PC-3 (cell line): ENCODE measurements at regions not wholly inside any gene's neighbourhood (a gene's known extent, or its start where the extent isn't known, plus 50 kb on each side); places are given as distances from the start of the nearest gene placed in this dataset.

Experiments
- ATAC-seq: fragments of 200-7000 bp; cut with Tn5 transposase; 2 replicates; pipeline ENCODE4 v1.9.1; 2020; ENCODE audit warnings: mild to moderate bottlenecking, moderate library complexity
- BruUV-seq: library from RNA; stranded (reverse); fragments of 400-500 nt; replicated peaks from 2 replicates; lab custom pipeline; 2021; lab: Mats Ljungman, UMichigan
- CTCF ChIA-PET: fragments of 300-600 bp; sonication (Branson Sonifier 250); formaldehyde crosslinking; loops from one replicate; lab custom pipeline; 2022; ENCODE audit warnings: antibody characterized with exemption; lab: Charles Lee
- POLR2A ChIA-PET: fragments of 300-600 bp; sonication (Branson Sonifier 250); formaldehyde crosslinking; loops from one replicate; lab custom pipeline; 2022; ENCODE audit warnings: antibody characterized with exemption; ENCODE audit not compliant: unreplicated experiment; lab: Charles Lee
- DNase-seq: peaks from one replicate; pipeline ENCODE4 v3.0.0-alpha.2; 2015
- H2AFZ ChIP-seq: fragments of 300-600 bp; sonication (generic); 2 replicates; pipeline ENCODE4 v1.6.0; 2016; ENCODE audit warnings: antibody characterized with exemption, low read length
- H3F3A ChIP-seq: fragments of 300-600 bp; sonication (generic); one replicate; pipeline ENCODE4 v1.6.0; 2017; ENCODE audit warnings: antibody characterized with exemption, low read length, control low read depth, mild to moderate bottlenecking; ENCODE audit not compliant: unreplicated experiment
- H3K27ac ChIP-seq: fragments of 300-600 bp; sonication (generic); 2 replicates; pipeline ENCODE4 v1.5.1; 2016; ENCODE audit warnings: mild to moderate bottlenecking, low read length
- H3K27me3 ChIP-seq: fragments of 300-600 bp; sonication (generic); 2 replicates; pipeline ENCODE4 v1.6.1; 2016; ENCODE audit warnings: low read length, mixed read lengths
- H3K36me3 ChIP-seq: fragments of 300-600 bp; sonication (generic); 2 replicates; pipeline ENCODE4 v1.6.1; 2016; ENCODE audit warnings: low read depth, mixed run types, low read length, mixed read lengths
- H3K4me1 ChIP-seq: fragments of 300-600 bp; sonication (generic); 2 replicates; pipeline ENCODE4 v1.5.1; 2016; ENCODE audit warnings: low read length; ENCODE audit not compliant: insufficient read depth
- H3K4me2 ChIP-seq: fragments of 300-600 bp; sonication (generic); 2 replicates; pipeline ENCODE4 v1.6.0; 2016; ENCODE audit warnings: low read length
- H3K4me3 ChIP-seq: fragments of 300-600 bp; sonication (generic); 2 replicates; pipeline ENCODE4 v1.5.1; 2016; ENCODE audit warnings: mild to moderate bottlenecking, low read length, mixed read lengths
- H3K79me2 ChIP-seq: fragments of 300-600 bp; sonication (generic); 2 replicates; pipeline ENCODE4 v1.6.1; 2017; ENCODE audit warnings: low read length, mixed read lengths
- H3K9ac ChIP-seq: fragments of 300-600 bp; sonication (generic); 2 replicates; pipeline ENCODE4 v1.6.0; 2016; ENCODE audit warnings: mild to moderate bottlenecking, low read length
- H3K9me2 ChIP-seq: fragments of 300-600 bp; sonication (generic); replicated peaks from 2 replicates; pipeline ENCODE4 v1.6.1; 2016; ENCODE audit warnings: mixed run types, low read length, mixed read lengths
- H3K9me3 ChIP-seq: fragments of 300-600 bp; sonication (generic); 2 replicates; pipeline ENCODE4 v1.6.1; 2016; ENCODE audit warnings: low read length, mixed read lengths
- H4K20me1 ChIP-seq: fragments of 300-600 bp; sonication (generic); 2 replicates; pipeline ENCODE4 v1.6.1; 2016; ENCODE audit warnings: low read length, mixed read lengths
- CTCF ChIP-seq: fragments of 300-600 bp; sonication (generic); conservative IDR thresholded peaks from 2 replicates; pipeline ENCODE4 v1.5.1; 2017; ENCODE audit warnings: antibody characterized with exemption, low read depth, mild to moderate bottlenecking, low read length
- EZH2 ChIP-seq: fragments of 300-600 bp; sonication (generic); IDR thresholded peaks from one replicate; pipeline ENCODE4 v1.6.1; 2017; ENCODE audit warnings: antibody characterized with exemption, mild to moderate bottlenecking, low read length; ENCODE audit not compliant: unreplicated experiment
- EZH2phosphoT487 ChIP-seq: fragments of 300-600 bp; sonication (generic); IDR thresholded peaks from 2 replicates; pipeline ENCODE4 v1.6.1; 2018; ENCODE audit warnings: mild to moderate bottlenecking, antibody characterized with exemption, low read length, borderline replicate concordance
- intact Hi-C: fragments of 100-400 bp; cut with micrococcal nuclease; formaldehyde crosslinking; loops from 2 replicates; pipeline ENCODE4 v1.9.0; 2023

GRCh38 chr5:25993701-25994100, 1044.7 kb downstream of the CDH9 start:
- no peak overlapping the region for H2AFZ ChIP-seq
- no peaks in the 10 kb centered on the region for H3K79me2 ChIP-seq
- no peaks in the 10 kb centered on the region for H3K36me3 ChIP-seq
- POLR2A ChIA-PET = no interaction called here
- no peaks in the 10 kb centered on the region for H3K4me1 ChIP-seq
- ATAC-seq (no peak), DNase-seq (no peak)
- H3K9me3 ChIP-seq = no peaks in the 10 kb centered on the region
- H3K4me2 ChIP-seq = no peak overlapping the region
- H3K4me3 ChIP-seq = no peak overlapping the region
- no peak overlapping the region for H3K9ac ChIP-seq
- H3K27me3 ChIP-seq = no peaks in the 10 kb centered on the region
- H3K9me2 ChIP-seq = no peaks in the 10 kb centered on the region
- H3F3A ChIP-seq = no peaks in the 10 kb centered on the region
- CTCF ChIA-PET = no interaction called here
- BruUV-seq = no TSS peak
- H4K20me1 ChIP-seq = no peaks in the 10 kb centered on the region
- intact Hi-C loops = no loop called here
- H3K27ac ChIP-seq = no peak overlapping the region
- TF ChIP-seq CTCF (no peak), EZH2phosphoT487 (no peak), EZH2 (no peak)

GRCh38 chr5:25991639-25992038, 1046.7 kb downstream of the CDH9 start:
- Histone ChIP-seq H3K36me3 (no peaks in the 10 kb centered on the region), H3K9ac (no peak overlapping the region), H3K4me2 (no peak overlapping the region), H3K4me1 (no peaks in the 10 kb centered on the region), H2AFZ (no peak overlapping the region), H3K4me3 (no peak overlapping the region), H3F3A (no peaks in the 10 kb centered on the region), H3K27me3 (no peaks in the 10 kb centered on the region), H3K9me3 (no peaks in the 10 kb centered on the region), H4K20me1 (no peaks in the 10 kb centered on the region), H3K79me2 (no peaks in the 10 kb centered on the region), H3K27ac (no peak overlapping the region), H3K9me2 (no peaks in the 10 kb centered on the region)
- ATAC-seq = no peak
- no peak for TF ChIP-seq EZH2phosphoT487
- TF ChIP-seq EZH2 = no peak
- no peak for TF ChIP-seq CTCF
- DNase-seq = no peak
- ChIA-PET CTCF (no interaction called here), POLR2A (no interaction called here)
- BruUV-seq = no TSS peak
- intact Hi-C loops = no loop called here

- Histone ChIP-seq H2AFZ (no peak overlapping the region), H3K9ac (no peak overlapping the region), H4K20me1 (no peaks in the 10 kb centered on the region), H3K9me2 (no peaks in the 10 kb centered on the region), H3K4me3 (no peak overlapping the region), H3K4me2 (no peak overlapping the region), H3K79me2 (no peaks in the 10 kb centered on the region), H3K9me3 (no peaks in the 10 kb centered on the region), H3F3A (no peaks in the 10 kb centered on the region), H3K4me1 (no peaks in the 10 kb centered on the region), H3K36me3 (no peaks in the 10 kb centered on the region), H3K27ac (no peak overlapping the region), H3K27me3 (no peaks in the 10 kb centered on the region)
- no peak for ATAC-seq
- ChIA-PET CTCF (no interaction called here), POLR2A (no interaction called here)
- no peak for TF ChIP-seq EZH2
- no TSS peak for BruUV-seq
- DNase-seq = no peak
- intact Hi-C loops = no loop called here
Measured at GRCh38 chr5:25990771-25991170, 1047.6 kb downstream of the CDH9 start.
